ENCODE measurements at regions not wholly inside any gene's neighbourhood (a gene's known extent, or its start where the extent isn't known, plus 50 kb on each side); places are given as distances from the start of the nearest gene placed in this dataset.

DNA sequence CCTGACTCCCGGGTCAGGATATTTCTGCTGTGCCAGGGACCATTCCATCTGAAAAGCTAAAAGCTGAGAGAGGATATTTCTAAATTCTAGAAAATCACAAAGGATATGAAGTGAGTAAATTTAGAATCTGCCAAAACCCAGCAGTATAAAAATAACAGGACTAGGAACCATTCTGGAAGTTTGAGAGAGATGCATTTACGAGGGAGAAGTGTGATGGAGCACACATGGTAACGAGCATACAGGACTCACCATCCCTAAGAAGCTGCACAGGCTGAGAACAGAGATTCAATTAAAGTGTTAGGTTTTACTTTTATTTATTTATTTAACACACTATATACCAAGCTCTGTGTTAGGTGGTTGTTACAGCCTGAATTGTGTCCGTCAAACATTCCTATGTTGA is 116.3 kb downstream of the GLUL start:
- Mint-ChIP-seq H3K4me1 (no peaks in the 10 kb centered on the region), H3K27me3 (peaks cover 8% of the 10 kb centered on the region), H3K4me3 (no peak overlapping the region), H3K9me3 (ENCODE audit: insufficient read depth) (no peaks in the 10 kb centered on the region), H3K27ac (no peak overlapping the region)
- Histone ChIP-seq H3K4me3 (ENCODE audit: control extremely low read depth in 1 of 5, extremely low read depth in 1 of 5, insufficient read depth in 1 of 5, low read depth in 2 of 5, low read length in 4 of 5) (no peak overlapping the region), H3K4me1 (ENCODE audit: control insufficient read depth in 2 of 2, insufficient read depth in 2 of 2, low read length in 2 of 2) (no peaks in the 10 kb centered on the region), H3K36me3 (replicated peaks in 1 of 2; ENCODE audit: control extremely low read depth in 1 of 2, control insufficient read depth in 1 of 2, extremely low read depth in 1 of 2, insufficient read depth in 2 of 2, low read length in 1 of 2) (no peaks in the 10 kb centered on the region), H4K20me1 (ENCODE audit: control insufficient read depth, insufficient read depth, low read length, poor library complexity, severe bottlenecking) (no peaks in the 10 kb centered on the region), H3K4me2 (replicated peaks; ENCODE audit: low read depth, low read length, poor library complexity, severe bottlenecking) (no peak overlapping the region), H3K9ac (ENCODE audit: low read length) (no peak overlapping the region), H3K27ac (ENCODE audit: low read length in 2 of 2) (no peak overlapping the region), H3K79me2 (ENCODE audit: control insufficient read depth, insufficient read depth, low read length) (no peaks in the 10 kb centered on the region), H3K9me3 (ENCODE audit: control extremely low read depth in 1 of 3, control insufficient read depth in 2 of 3, insufficient read depth in 1 of 3, low read length in 2 of 3) (no peaks in the 10 kb centered on the region), H3K27me3 (replicated peaks in 1 of 4; ENCODE audit: control extremely low read depth in 1 of 4, control insufficient read depth in 3 of 4, insufficient read depth in 4 of 4, low read length in 3 of 4) (no peaks in the 10 kb centered on the region), H2AFZ (ENCODE audit: insufficient read depth, low read depth, low read length, poor library complexity, severe bottlenecking) (no peak overlapping the region)
- DNase-seq, result no peak
- CTCF ChIA-PET, result no interaction called here
- intact Hi-C loops (cut with micrococcal nuclease), result no loop called here
- POLR2A ChIA-PET, result no interaction called here
- no peak for TF ChIP-seq EZH2 (IDR thresholded peaks at IDR 0.05; ENCODE audit: borderline replicate concordance, insufficient read depth, low read depth, low read length, poor library complexity, severe bottlenecking)
- TF ChIP-seq, protein P1, sequence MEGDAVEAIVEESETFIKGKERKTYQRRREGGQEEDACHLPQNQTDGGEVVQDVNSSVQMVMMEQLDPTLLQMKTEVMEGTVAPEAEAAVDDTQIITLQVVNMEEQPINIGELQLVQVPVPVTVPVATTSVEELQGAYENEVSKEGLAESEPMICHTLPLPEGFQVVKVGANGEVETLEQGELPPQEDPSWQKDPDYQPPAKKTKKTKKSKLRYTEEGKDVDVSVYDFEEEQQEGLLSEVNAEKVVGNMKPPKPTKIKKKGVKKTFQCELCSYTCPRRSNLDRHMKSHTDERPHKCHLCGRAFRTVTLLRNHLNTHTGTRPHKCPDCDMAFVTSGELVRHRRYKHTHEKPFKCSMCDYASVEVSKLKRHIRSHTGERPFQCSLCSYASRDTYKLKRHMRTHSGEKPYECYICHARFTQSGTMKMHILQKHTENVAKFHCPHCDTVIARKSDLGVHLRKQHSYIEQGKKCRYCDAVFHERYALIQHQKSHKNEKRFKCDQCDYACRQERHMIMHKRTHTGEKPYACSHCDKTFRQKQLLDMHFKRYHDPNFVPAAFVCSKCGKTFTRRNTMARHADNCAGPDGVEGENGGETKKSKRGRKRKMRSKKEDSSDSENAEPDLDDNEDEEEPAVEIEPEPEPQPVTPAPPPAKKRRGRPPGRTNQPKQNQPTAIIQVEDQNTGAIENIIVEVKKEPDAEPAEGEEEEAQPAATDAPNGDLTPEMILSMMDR (IDR thresholded peaks at IDR 0.05), result no peak
- 100% methylated on average over 1 of the region's 4 CpGs for WGBS (ENCODE audit: insufficient coverage)
- ATAC-seq (ENCODE audit: low read depth), result no peak

DNA sequence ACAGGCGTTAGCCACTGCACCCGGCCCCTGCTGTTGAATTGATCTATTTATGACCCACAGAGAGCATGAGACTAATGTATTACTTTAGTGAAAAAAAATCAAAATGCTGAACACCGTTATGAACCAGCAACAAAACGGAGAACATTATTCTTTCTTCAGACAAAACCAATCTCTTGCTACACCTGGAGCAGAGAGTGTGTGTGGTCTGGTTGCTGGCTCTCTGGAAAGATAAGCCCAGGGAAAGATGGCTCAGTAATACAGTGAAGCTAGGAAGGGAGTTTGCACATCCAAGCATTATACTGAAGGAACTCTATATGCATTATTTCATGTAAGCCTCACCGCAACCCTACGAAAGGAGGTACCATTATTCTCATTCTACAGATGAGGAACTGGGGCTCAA is 117.0 kb downstream of the GLUL start:
- H3K9me3 Mint-ChIP-seq (ENCODE audit: insufficient read depth), result no peaks in the 10 kb centered on the region
- H3K36me3 ChIP-seq (replicated peaks in 1 of 2; ENCODE audit: control extremely low read depth in 1 of 2, control insufficient read depth in 1 of 2, extremely low read depth in 1 of 2, insufficient read depth in 2 of 2, low read length in 1 of 2), result no peaks in the 10 kb centered on the region
- H3K27me3 Mint-ChIP-seq, result peaks cover 8% of the 10 kb centered on the region
- no peak overlapping the region for H3K27ac ChIP-seq (ENCODE audit: low read length in 2 of 2)
- ChIA-PET CTCF (no interaction called here), POLR2A (no interaction called here)
- TF ChIP-seq, protein P1 (IDR thresholded peaks at IDR 0.05), result no peak
- TF ChIP-seq EZH2 (IDR thresholded peaks at IDR 0.05; ENCODE audit: borderline replicate concordance, insufficient read depth, low read depth, low read length, poor library complexity, severe bottlenecking), result no peak
- intact Hi-C loops (cut with micrococcal nuclease), result no loop called here
- H3K4me3 ChIP-seq (ENCODE audit: control extremely low read depth in 1 of 5, extremely low read depth in 1 of 5, insufficient read depth in 1 of 5, low read depth in 2 of 5, low read length in 4 of 5), result no peak overlapping the region
- H3K4me3 Mint-ChIP-seq, result no peak overlapping the region
- DNase-seq (no peak), ATAC-seq (ENCODE audit: low read depth) (no peak)
- H3K79me2 ChIP-seq (ENCODE audit: control insufficient read depth, insufficient read depth, low read length), result no peaks in the 10 kb centered on the region
- WGBS (ENCODE audit: insufficient coverage), result no CpG with 5 or more reads among the region's 6 CpGs
- H3K9me3 ChIP-seq (ENCODE audit: control extremely low read depth in 1 of 3, control insufficient read depth in 2 of 3, insufficient read depth in 1 of 3, low read length in 2 of 3), result no peaks in the 10 kb centered on the region
- no peak overlapping the region for H3K9ac ChIP-seq (ENCODE audit: low read length)
- no peaks in the 10 kb centered on the region for H3K4me1 ChIP-seq (ENCODE audit: control insufficient read depth in 2 of 2, insufficient read depth in 2 of 2, low read length in 2 of 2)
- no peaks in the 10 kb centered on the region for H3K27me3 ChIP-seq (replicated peaks in 1 of 4; ENCODE audit: control extremely low read depth in 1 of 4, control insufficient read depth in 3 of 4, insufficient read depth in 4 of 4, low read length in 3 of 4)
- no peak overlapping the region for H3K4me2 ChIP-seq (replicated peaks; ENCODE audit: low read depth, low read length, poor library complexity, severe bottlenecking)
- no peaks in the 10 kb centered on the region for H4K20me1 ChIP-seq (ENCODE audit: control insufficient read depth, insufficient read depth, low read length, poor library complexity, severe bottlenecking)
- H3K4me1 Mint-ChIP-seq, result no peaks in the 10 kb centered on the region
- H2AFZ ChIP-seq (ENCODE audit: insufficient read depth, low read depth, low read length, poor library complexity, severe bottlenecking), result no peak overlapping the region
- H3K27ac Mint-ChIP-seq, result no peak overlapping the region

All from B cell (primary cell).